ENCODE measurements at regions not wholly inside any gene's neighbourhood (a gene's known extent, or its start where the extent isn't known, plus 50 kb on each side); places are given as distances from the start of the nearest gene placed in this dataset.

DNA sequence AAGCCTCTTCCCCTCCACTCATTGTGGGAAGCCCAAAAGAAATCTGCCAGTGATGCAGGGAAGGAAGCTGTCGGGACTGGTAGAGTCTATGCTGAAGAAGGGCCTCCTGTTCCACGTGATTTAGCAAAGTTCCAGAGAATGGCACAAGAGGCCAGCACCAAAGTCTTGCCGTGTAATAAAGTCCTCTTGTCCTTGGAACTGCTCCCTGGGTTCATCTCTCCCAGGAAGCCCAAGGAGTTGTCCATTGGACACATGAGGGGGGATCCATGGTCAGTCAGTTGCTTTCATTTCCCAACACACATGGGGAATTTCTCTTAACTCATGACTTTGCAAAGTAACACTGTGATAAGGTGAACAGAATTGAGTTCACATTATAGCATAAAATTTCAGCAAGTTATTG is 116.1 kb upstream of the RAB4A start:
- H3K27me3 ChIP-seq, result no peaks in the 10 kb centered on the region
- TF ChIP-seq, protein P1, sequence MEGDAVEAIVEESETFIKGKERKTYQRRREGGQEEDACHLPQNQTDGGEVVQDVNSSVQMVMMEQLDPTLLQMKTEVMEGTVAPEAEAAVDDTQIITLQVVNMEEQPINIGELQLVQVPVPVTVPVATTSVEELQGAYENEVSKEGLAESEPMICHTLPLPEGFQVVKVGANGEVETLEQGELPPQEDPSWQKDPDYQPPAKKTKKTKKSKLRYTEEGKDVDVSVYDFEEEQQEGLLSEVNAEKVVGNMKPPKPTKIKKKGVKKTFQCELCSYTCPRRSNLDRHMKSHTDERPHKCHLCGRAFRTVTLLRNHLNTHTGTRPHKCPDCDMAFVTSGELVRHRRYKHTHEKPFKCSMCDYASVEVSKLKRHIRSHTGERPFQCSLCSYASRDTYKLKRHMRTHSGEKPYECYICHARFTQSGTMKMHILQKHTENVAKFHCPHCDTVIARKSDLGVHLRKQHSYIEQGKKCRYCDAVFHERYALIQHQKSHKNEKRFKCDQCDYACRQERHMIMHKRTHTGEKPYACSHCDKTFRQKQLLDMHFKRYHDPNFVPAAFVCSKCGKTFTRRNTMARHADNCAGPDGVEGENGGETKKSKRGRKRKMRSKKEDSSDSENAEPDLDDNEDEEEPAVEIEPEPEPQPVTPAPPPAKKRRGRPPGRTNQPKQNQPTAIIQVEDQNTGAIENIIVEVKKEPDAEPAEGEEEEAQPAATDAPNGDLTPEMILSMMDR (IDR thresholded peaks at IDR 0.05 in 4 of 5, conservative IDR thresholded peaks at IDR 0.05 in 1 of 5), result no peak
- no peak for TF ChIP-seq POLR2A (IDR thresholded peaks at IDR 0.05)
- intact Hi-C loops (cut with DNase I; ENCODE audit: low total_unique reads), result loop anchor here (5.0 kb wide), 1 partner anchor 488 kb away; no protein-coding TSS in a partner anchor
- in situ Hi-C loops (cut with MboI; ENCODE audit: low sequenced_read_pairs in 4 of 4), result no loop called here
- no peak overlapping the region for H3K4me3 ChIP-seq
- H3K4me1 ChIP-seq, result no peaks in the 10 kb centered on the region
- DNase-seq, result no peak
- ATAC-seq, result no peak
- no peaks in the 10 kb centered on the region for H3K9me3 ChIP-seq
- H3K27ac ChIP-seq, result no peak overlapping the region
- no peaks in the 10 kb centered on the region for H3K36me3 ChIP-seq

DNA sequence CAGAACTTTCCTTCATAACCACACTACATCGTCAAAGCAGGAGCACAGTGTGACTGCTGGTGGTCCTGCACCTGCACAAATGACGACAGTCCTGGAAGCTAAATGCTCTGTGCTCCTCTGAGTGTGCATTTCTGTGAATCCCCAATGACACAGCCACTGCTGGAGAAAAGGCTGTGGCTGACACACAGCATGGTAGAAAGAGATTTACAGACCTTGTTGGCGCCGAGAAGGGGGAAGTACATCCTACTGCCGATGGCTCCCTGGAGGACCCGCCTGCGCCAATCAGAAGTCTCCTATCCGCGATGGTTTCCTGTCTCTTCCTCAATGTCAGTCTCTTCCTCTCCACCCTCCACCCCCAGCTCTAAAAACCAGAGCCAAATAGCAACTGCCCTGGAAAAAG is 115.4 kb upstream of the RAB4A start:
- no peak for ATAC-seq
- H3K4me1 ChIP-seq, result no peaks in the 10 kb centered on the region
- intact Hi-C loops (cut with DNase I; ENCODE audit: low total_unique reads) (loop anchor here (5.0 kb wide), 1 partner anchor 488 kb away; no protein-coding TSS in a partner anchor), in situ Hi-C loops (cut with MboI; ENCODE audit: low sequenced_read_pairs in 4 of 4) (no loop called here)
- no peaks in the 10 kb centered on the region for H3K27me3 ChIP-seq
- no peak for TF ChIP-seq POLR2A (IDR thresholded peaks at IDR 0.05)
- peak; percentile 12 to 30 for DNase-seq
- H3K36me3 ChIP-seq, result no peaks in the 10 kb centered on the region
- no peaks in the 10 kb centered on the region for H3K9me3 ChIP-seq
- H3K4me3 ChIP-seq, result no peak overlapping the region
- H3K27ac ChIP-seq, result no peak overlapping the region

DNA sequence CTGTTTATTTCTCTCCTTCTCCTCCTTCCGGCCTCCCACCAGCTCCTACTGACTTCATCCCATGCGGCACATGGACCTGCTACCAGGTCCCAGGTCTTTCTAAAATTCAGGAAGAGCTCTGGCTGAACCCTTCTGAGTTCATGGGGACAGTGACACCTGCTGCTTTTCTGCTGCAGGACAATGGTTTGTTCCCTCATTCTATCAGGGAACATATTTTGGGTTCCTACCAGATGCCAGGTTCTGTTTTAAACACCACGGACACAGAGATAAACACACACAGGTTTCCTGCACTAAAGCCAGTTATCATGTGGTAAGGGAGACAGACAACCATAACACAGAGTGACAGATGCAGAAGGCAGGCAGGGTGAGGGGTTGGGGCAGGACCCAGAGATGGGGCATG is 114.0 kb upstream of the RAB4A start:
- Histone ChIP-seq H3K4me3 (no peak overlapping the region), H3K27me3 (no peaks in the 10 kb centered on the region), H3K4me1 (no peaks in the 10 kb centered on the region), H3K9me3 (no peaks in the 10 kb centered on the region), H3K36me3 (no peaks in the 10 kb centered on the region), H3K27ac (no peak overlapping the region)
- ATAC-seq, result peak; percentile 81 to 82
- DNase-seq, result peak in 1 of 2 donors; percentile 19
- in situ Hi-C loops (cut with MboI; ENCODE audit: low sequenced_read_pairs in 4 of 4) (no loop called here), intact Hi-C loops (cut with DNase I; ENCODE audit: low total_unique reads) (loop anchor here (2.0 to 5.0 kb wide), 3 partner anchors 422 to 490 kb away; partner anchors contain the start of gene RHOU)
- TF ChIP-seq, protein P1 (IDR thresholded peaks at IDR 0.05 in 4 of 5, conservative IDR thresholded peaks at IDR 0.05 in 1 of 5), result peak; percentile 23 to 66 (median 47)
- TF ChIP-seq POLR2A (IDR thresholded peaks at IDR 0.05), result no peak

DNA sequence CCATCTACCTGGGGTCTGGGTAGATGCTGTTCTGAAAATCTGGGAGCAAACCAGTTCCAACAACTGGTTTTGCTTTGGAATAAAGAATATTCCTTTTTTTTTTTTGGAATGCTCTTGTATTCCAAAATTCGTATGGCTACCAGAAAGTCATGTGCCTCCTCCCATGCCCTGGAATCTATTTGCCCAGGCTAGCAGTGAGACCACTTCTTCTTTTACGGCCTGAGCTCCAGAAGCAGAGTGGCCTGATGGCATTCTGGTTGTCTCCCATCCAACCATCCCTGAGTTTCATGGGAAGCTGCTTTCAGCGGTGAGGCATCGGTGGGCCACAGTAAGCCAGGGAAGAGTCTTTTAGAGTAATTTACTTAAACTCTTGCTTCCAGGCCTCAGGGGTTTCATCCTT is 113.4 kb upstream of the RAB4A start:
- H3K4me1 ChIP-seq, result no peaks in the 10 kb centered on the region
- H3K27me3 ChIP-seq, result no peaks in the 10 kb centered on the region
- in situ Hi-C loops (cut with MboI; ENCODE audit: low sequenced_read_pairs in 4 of 4), result no loop called here
- DNase-seq (no peak), ATAC-seq (no peak)
- H3K9me3 ChIP-seq, result no peaks in the 10 kb centered on the region
- H3K27ac ChIP-seq, result no peak overlapping the region
- H3K4me3 ChIP-seq, result no peak overlapping the region
- no peaks in the 10 kb centered on the region for H3K36me3 ChIP-seq
- TF ChIP-seq, protein P1 (IDR thresholded peaks at IDR 0.05 in 4 of 5, conservative IDR thresholded peaks at IDR 0.05 in 1 of 5), result no peak
- no peak for TF ChIP-seq POLR2A (IDR thresholded peaks at IDR 0.05)
- intact Hi-C loops (cut with DNase I; ENCODE audit: low total_unique reads), result loop anchor here (2.0 to 5.0 kb wide), 3 partner anchors 423 to 490 kb away; partner anchors contain the start of gene RHOU

DNA sequence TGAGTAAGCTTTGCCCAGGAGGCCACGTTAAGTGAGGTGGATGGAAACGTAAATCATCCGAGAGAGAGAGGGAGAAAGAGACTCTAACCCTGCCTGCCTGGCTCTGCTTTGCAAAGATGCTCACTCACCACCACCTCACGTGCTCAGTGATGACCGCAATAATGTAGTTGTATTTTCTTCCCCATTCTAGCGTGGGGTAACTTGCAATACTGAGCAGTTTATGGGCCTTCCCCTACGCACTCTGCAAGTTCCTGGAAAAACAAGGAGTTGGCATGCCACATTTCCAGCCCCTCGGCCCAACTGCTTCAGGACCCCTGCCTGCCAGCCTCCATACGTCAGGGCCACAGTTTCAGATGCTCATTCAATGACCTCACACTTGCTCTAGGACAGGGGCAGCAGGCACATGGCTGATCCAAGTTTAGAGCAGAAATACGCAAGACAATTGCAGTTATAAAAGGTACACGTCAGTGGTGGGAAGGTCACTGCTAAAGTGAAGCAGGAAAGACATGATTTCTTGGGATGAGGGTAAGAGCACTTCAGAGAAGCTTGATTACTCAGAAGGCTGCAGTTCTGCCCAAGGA is 112.5 kb upstream of the RAB4A start:
- in situ Hi-C loops (cut with MboI; ENCODE audit: low sequenced_read_pairs in 4 of 4), result no loop called here
- DNase-seq, result peak; percentile 8 to 23

More for the DNA sequence above, 112.5 kb upstream of the RAB4A start:
- ATAC-seq, result peak in 1 of 2 donors; percentile 54
- no peaks in the 10 kb centered on the region for H3K4me1 ChIP-seq
- TF ChIP-seq POLR2A (IDR thresholded peaks at IDR 0.05), result no peak
- TF ChIP-seq, protein P1 (IDR thresholded peaks at IDR 0.05 in 4 of 5, conservative IDR thresholded peaks at IDR 0.05 in 1 of 5), result no peak
- intact Hi-C loops (cut with DNase I; ENCODE audit: low total_unique reads), result loop anchor here (5.0 kb wide), 1 partner anchor 491 kb away; no protein-coding TSS in a partner anchor
- no peaks in the 10 kb centered on the region for H3K9me3 ChIP-seq
- no peak overlapping the region for H3K4me3 ChIP-seq
- no peaks in the 10 kb centered on the region for H3K27me3 ChIP-seq
- H3K36me3 ChIP-seq, result no peaks in the 10 kb centered on the region
- H3K27ac ChIP-seq, result no peak overlapping the region

Data from gastrocnemius medialis (tissue), 4 donors.